Neuron (in vitro differentiated cells): ENCODE measurements at regions not wholly inside any gene's neighbourhood (a gene's known extent, or its start where the extent isn't known, plus 50 kb on each side); places are given as distances from the start of the nearest gene placed in this dataset.

ENCODE experiments used
- H2AFZ ChIP-seq: one replicate; pipeline ENCODE4 v1.6.1; 2013; ENCODE audit warnings: low read depth, mild to moderate bottlenecking, inconsistent platforms, low read length, moderate library complexity
- H3K27me3 ChIP-seq: one replicate; pipeline ENCODE4 v1.6.1; 2013; ENCODE audit warnings: low read length; ENCODE audit not compliant: insufficient read depth
- H3K36me3 ChIP-seq: one replicate; pipeline ENCODE4 v1.6.1; 2013; ENCODE audit warnings: low read length; ENCODE audit not compliant: insufficient read depth
- H3K4me1 ChIP-seq: one replicate; pipeline ENCODE4 v1.6.1; 2013; ENCODE audit warnings: low read length; ENCODE audit not compliant: insufficient read depth
- H3K4me3 ChIP-seq: 2 replicates; pipeline ENCODE4 v1.5.1; 2013; ENCODE audit warnings: mild to moderate bottlenecking, low read length, moderate library complexity
- H3K9me3 ChIP-seq: one replicate; pipeline ENCODE4 v1.6.1; 2013; ENCODE audit warnings: low read length

- no peak overlapping the region for H2AFZ ChIP-seq
- no peaks in the 10 kb centered on the region for H3K9me3 ChIP-seq
- H3K4me3 ChIP-seq, result no peak overlapping the region
Measured at GRCh38 chr18:56068701-56069100, 480.7 kb upstream of the TCF4 start.

DNA sequence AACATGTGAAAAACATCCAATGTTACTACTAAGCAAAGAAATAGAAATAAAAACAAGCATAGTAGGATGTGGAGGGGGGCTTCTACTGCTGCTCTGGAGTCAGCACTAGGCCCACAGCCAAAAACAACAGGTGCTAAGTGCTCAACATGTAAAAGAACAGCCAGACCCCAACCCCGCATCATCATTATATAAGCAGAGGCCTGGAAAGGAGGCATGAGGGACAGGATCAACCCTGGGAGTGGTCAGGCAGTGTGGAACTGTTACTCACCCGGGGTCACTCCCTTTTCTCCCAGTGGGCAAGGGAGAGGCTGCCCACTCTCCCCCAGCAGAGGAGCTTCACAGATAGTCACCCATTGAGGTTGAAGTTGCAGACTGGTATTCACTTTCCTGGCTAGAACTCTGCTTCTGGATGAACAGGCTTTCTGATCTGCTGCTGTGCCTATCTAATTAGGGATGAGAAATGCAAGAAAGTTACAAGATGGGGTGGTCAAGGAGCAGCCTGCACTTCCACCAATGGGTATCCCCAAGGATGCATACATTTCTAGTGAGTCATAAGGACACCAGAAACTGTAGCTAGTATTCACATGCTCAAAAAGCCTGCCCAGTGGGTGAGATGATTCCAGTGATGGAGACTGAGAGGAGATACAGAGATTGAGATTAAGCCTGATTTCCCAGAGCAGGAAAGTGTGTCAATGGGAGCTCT, 480.1 kb upstream of the TCF4 start:
- Histone ChIP-seq H3K4me3 (no peak overlapping the region), H3K4me1 (peaks cover 6% of the 10 kb centered on the region), H3K9me3 (no peaks in the 10 kb centered on the region), H2AFZ (no peak overlapping the region), H3K36me3 (no peaks in the 10 kb centered on the region), H3K27me3 (no peaks in the 10 kb centered on the region)

More at GRCh38 chr18:56068701-56069100, 480.7 kb upstream of the TCF4 start:
- peaks cover 6% of the 10 kb centered on the region for H3K4me1 ChIP-seq
- H3K27me3 ChIP-seq, result no peaks in the 10 kb centered on the region
- no peaks in the 10 kb centered on the region for H3K36me3 ChIP-seq

DNA sequence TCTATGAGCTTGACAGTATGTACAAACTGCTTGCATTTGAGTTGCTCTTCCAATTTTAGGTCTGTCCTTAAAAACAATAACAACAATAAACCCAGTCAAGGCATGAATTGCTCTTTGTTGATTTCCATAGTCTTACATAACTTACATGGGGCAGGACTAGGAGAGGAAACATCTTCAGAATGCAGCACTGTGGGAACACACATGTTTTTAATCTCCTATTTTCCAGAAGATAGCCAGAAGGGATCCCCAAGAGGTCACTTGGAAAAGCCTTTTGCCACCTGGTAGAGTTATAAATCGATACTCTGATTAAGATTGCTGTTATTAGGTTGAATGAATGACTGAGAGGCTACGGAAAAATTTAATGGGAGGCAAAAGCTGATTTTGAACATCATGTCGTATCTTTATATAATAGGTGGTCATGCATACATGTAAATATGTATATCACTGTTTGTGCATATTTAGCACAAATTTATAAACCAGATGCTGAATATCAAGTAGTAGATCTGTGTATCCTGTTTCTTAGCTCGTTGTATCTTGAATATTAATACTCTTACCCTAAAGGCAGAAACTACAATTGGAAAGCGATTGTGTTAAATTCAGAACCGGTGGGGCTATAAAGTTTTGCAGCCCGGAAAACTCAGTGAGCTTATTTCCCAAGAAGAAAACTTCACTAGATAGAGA, 479.4 kb upstream of the TCF4 start:
- H3K27me3 ChIP-seq, result no peaks in the 10 kb centered on the region
- H3K36me3 ChIP-seq, result no peaks in the 10 kb centered on the region
- H3K4me1 ChIP-seq, result peaks cover 6% of the 10 kb centered on the region
- H2AFZ ChIP-seq, result no peak overlapping the region
- H3K4me3 ChIP-seq, result no peak overlapping the region
- no peaks in the 10 kb centered on the region for H3K9me3 ChIP-seq

DNA sequence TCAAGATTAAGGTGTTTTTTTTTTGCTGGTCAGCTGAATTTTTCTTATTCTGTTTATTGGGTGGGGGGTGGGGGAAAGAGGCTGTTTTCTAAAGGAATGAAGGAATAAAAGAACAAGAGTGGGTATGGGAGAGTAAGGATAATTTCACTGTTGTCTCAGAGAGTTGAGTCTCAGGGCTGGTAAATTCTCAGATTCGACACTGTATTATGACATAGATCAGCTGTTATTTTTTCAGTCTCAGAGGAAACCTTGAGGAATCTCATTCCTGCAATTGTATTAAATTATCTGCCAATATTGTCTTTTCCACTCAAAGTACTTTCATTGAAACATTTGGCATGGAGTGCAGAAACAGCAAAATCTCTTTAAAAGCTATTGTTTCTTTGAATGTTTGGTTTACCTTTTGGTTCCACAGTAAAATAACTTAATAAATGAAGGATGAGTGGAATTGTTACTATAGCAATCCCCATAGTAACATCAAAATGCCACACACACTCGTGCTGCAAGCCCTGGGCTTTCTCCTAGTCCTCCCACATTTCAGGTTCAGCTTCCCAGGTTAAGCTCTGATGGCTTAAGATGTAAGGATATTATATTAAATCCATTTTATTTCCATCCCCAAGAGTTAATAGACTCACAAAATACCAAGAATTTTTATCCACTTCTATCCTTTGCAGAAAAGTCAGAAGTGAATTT, 478.7 kb upstream of the TCF4 start:
- Histone ChIP-seq H3K4me1 (peaks cover 6% of the 10 kb centered on the region), H3K36me3 (no peaks in the 10 kb centered on the region)

GRCh38 chr18:56065086-56065485, 477.1 kb upstream of the TCF4 start:
- Histone ChIP-seq H3K4me1 (peaks cover 6% of the 10 kb centered on the region), H3K27me3 (no peaks in the 10 kb centered on the region), H3K4me3 (no peak overlapping the region), H2AFZ (no peak overlapping the region), H3K36me3 (no peaks in the 10 kb centered on the region), H3K9me3 (no peaks in the 10 kb centered on the region)

More for the DNA sequence above, 478.7 kb upstream of the TCF4 start:
- no peaks in the 10 kb centered on the region for H3K9me3 ChIP-seq
- no peak overlapping the region for H3K4me3 ChIP-seq
- no peaks in the 10 kb centered on the region for H3K27me3 ChIP-seq
- no peak overlapping the region for H2AFZ ChIP-seq

DNA sequence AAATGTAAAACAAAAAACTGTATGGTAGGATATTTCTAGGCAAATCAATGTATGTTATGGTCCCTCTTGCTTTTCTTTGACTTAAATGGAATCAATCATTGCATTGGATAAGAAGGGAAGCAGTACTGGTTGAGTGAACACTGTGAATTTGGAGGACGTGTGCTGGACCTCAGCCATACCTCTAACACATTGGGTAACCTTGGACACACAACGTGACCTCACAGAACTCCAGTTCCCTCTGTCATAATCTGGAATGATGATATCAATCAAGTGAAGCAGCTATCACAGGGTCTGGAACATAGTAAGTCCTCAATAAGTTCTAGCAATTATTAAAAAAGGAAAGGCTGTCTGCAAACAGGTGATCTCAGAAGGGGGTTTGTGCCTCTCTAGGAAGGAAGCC, 474.9 kb upstream of the TCF4 start:
- no peaks in the 10 kb centered on the region for H3K9me3 ChIP-seq
- no peak overlapping the region for H2AFZ ChIP-seq
- H3K36me3 ChIP-seq, result no peaks in the 10 kb centered on the region
- no peak overlapping the region for H3K4me3 ChIP-seq
- H3K27me3 ChIP-seq, result no peaks in the 10 kb centered on the region
- peaks cover 6% of the 10 kb centered on the region for H3K4me1 ChIP-seq

DNA sequence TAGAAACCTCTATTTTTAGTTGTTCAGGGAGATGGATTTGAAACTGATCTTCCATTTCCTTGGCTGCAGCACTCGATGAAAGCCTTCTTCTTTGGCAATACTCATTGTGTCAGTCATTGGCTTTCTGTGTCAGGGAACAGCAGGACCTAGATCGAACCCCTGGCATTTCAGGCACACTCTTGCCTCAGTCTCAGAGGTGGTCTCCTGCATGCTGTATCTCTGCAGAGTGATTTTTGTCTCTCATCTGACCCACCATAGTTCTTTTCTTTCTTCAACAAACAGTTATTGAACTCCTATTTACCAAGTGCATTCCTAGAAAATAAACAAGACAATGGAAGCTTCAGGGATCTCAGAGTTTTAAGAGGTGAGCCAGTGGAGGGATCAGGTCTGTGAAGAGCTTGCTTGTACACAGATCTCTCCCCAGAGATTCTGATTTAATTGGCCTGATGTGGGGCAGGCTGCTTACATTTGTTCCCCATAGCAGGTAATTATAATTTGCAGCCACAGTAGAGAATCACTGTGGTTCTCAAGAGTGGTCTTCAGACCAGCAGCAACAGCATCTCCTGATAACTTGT, 473.1 kb upstream of the TCF4 start:
- H3K4me3 ChIP-seq, result no peak overlapping the region
- no peak overlapping the region for H2AFZ ChIP-seq
- H3K9me3 ChIP-seq, result no peaks in the 10 kb centered on the region
- no peaks in the 10 kb centered on the region for H3K4me1 ChIP-seq
- no peaks in the 10 kb centered on the region for H3K27me3 ChIP-seq
- H3K36me3 ChIP-seq, result no peaks in the 10 kb centered on the region

- Histone ChIP-seq H3K4me3 (no peak overlapping the region), H3K4me1 (no peaks in the 10 kb centered on the region), H3K27me3 (no peaks in the 10 kb centered on the region), H2AFZ (no peak overlapping the region), H3K9me3 (peaks cover 8% of the 10 kb centered on the region), H3K36me3 (no peaks in the 10 kb centered on the region)
Measured at GRCh38 chr18:56052202-56052601, 464.2 kb upstream of the TCF4 start.

- no peaks in the 10 kb centered on the region for H3K27me3 ChIP-seq
Measured at GRCh38 chr18:56044239-56044638, 456.2 kb upstream of the TCF4 start.

DNA sequence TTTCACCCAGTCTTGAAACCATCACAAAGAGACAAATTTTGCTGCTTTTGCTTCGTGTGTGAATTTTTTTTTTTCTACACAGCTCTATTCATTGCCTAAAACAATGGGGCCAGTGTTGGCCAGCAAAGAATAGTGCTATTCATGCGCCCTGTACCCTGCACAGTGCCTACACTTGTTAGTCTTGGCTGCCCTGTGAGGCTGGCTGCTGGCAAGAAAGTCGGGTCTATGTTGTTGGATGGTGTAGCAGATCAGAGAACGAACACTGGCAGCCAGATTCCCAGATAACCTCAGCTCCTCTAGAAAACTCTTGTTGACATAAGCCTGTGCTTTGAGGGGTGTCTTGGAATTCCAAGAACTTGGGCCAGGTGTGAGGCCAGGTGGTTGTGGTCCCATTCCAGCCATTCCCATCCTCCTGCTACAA, 455.7 kb upstream of the TCF4 start:
- H3K4me3 ChIP-seq, result no peak overlapping the region
- no peak overlapping the region for H2AFZ ChIP-seq
- peaks cover 3% of the 10 kb centered on the region for H3K9me3 ChIP-seq
- no peaks in the 10 kb centered on the region for H3K27me3 ChIP-seq
- H3K36me3 ChIP-seq, result no peaks in the 10 kb centered on the region
- peaks cover 5% of the 10 kb centered on the region for H3K4me1 ChIP-seq

More at GRCh38 chr18:56044239-56044638, 456.2 kb upstream of the TCF4 start:
- Histone ChIP-seq H3K9me3 (peaks cover 5% of the 10 kb centered on the region), H3K36me3 (no peaks in the 10 kb centered on the region), H3K4me3 (no peak overlapping the region), H2AFZ (no peak overlapping the region), H3K4me1 (peaks cover 5% of the 10 kb centered on the region)

GRCh38 chr18:56042915-56043536, 455.0 kb upstream of the TCF4 start:
- peaks cover 11% of the 10 kb centered on the region for H3K4me1 ChIP-seq
- H2AFZ ChIP-seq, result no peak overlapping the region
- no peak overlapping the region for H3K4me3 ChIP-seq
- no peaks in the 10 kb centered on the region for H3K27me3 ChIP-seq
- no peaks in the 10 kb centered on the region for H3K36me3 ChIP-seq
- H3K9me3 ChIP-seq, result peaks cover 3% of the 10 kb centered on the region

GRCh38 chr18:56038171-56039030, 450.4 kb upstream of the TCF4 start:
- Histone ChIP-seq H2AFZ (no peak overlapping the region), H3K4me3 (no peak overlapping the region), H3K4me1 (peaks cover 8% of the 10 kb centered on the region), H3K27me3 (no peaks in the 10 kb centered on the region), H3K9me3 (no peaks in the 10 kb centered on the region), H3K36me3 (no peaks in the 10 kb centered on the region)
